Thoracic aorta (tissue), 2 donors: ENCODE measurements at regions not wholly inside any gene's neighbourhood (a gene's known extent, or its start where the extent isn't known, plus 50 kb on each side); places are given as distances from the start of the nearest gene placed in this dataset.

ENCODE experiments used
- ATAC-seq: fragments of 150-250 bp; one replicate; pipeline ENCODE4 v1.8.0; 2017; ENCODE audit warnings: low read depth; ENCODE audit not compliant: insufficient number of reproducible peaks, low FRiP score
- DNase-seq: peaks from one replicate; pipeline ENCODE4 v3.0.0-alpha.2; 2020; ENCODE audit warnings: low spot score
- H3K27ac ChIP-seq, 2 donors: fragments of 200-600 bp; sonication (generic); 1 replicate in 1 of 2; 2 replicates in 1 of 2; pipeline ENCODE4 v1.5.1; 2016; ENCODE audit warnings: mild to moderate bottlenecking in 2 of 2, moderate library complexity in 2 of 2
- H3K27me3 ChIP-seq: fragments of 200-600 bp; sonication (generic); replicated peaks from 2 replicates; pipeline ENCODE4 v1.6.0; 2016; ENCODE audit warnings: mild to moderate bottlenecking; ENCODE audit not compliant: insufficient read depth
- H3K36me3 ChIP-seq: fragments of 200-600 bp; sonication (generic); one replicate; pipeline ENCODE4 v1.5.1; 2016
- H3K4me1 ChIP-seq, 2 donors: fragments of 200-600 bp; sonication (generic); 1 replicate in 1 of 2; 2 replicates in 1 of 2; pipeline versions ENCODE4 v1.5.1 to v1.6.0; 2016; ENCODE audit warnings: low read depth in 2 of 2, mild to moderate bottlenecking in 1 of 2; ENCODE audit not compliant: control insufficient read depth in 1 of 2
- H3K4me3 ChIP-seq: fragments of 200-600 bp; sonication (generic); 2 replicates; pipeline ENCODE4 v1.5.1; 2016; ENCODE audit warnings: mild to moderate bottlenecking
- H3K9me3 ChIP-seq: fragments of 200-600 bp; sonication (generic); 2 replicates; pipeline ENCODE4 v1.5.1; 2016
- CTCF ChIP-seq: fragments of 200-600 bp; sonication (generic); IDR thresholded peaks from one replicate; pipeline ENCODE4 v1.5.1; 2019; ENCODE audit warnings: antibody characterized with exemption

GRCh38 chr2:220676695-220677094 is 895.4 kb downstream of the EPHA4 start:
- H3K9me3 ChIP-seq = no peaks in the 10 kb centered on the region
- DNase-seq (no peak), ATAC-seq (no peak)
- no peaks in the 10 kb centered on the region for H3K27me3 ChIP-seq
- no peak overlapping the region for H3K4me3 ChIP-seq
- no peak overlapping the region for H3K27ac ChIP-seq
- no peaks in the 10 kb centered on the region for H3K36me3 ChIP-seq
- TF ChIP-seq CTCF = no peak
- no peaks in the 10 kb centered on the region for H3K4me1 ChIP-seq

- H3K4me1 ChIP-seq = no peaks in the 10 kb centered on the region
- no peak for DNase-seq
- no peak for TF ChIP-seq CTCF
- H3K27ac ChIP-seq = no peak overlapping the region
- H3K36me3 ChIP-seq = no peaks in the 10 kb centered on the region
- no peak for ATAC-seq
- no peaks in the 10 kb centered on the region for H3K27me3 ChIP-seq
- no peak overlapping the region for H3K4me3 ChIP-seq
- H3K9me3 ChIP-seq = no peaks in the 10 kb centered on the region
These were observed 893.2 kb downstream of the EPHA4 start for GRCh38 chr2:220678943-220679342.

GRCh38 chr2:220682616-220683015 is 889.5 kb downstream of the EPHA4 start:
- ATAC-seq (no peak), DNase-seq (no peak)
- Histone ChIP-seq H3K4me3 (no peak overlapping the region), H3K27me3 (no peaks in the 10 kb centered on the region), H3K9me3 (no peaks in the 10 kb centered on the region), H3K27ac (no peak overlapping the region), H3K4me1 (no peaks in the 10 kb centered on the region), H3K36me3 (no peaks in the 10 kb centered on the region)
- no peak for TF ChIP-seq CTCF

GRCh38 chr2:220684099-220684498 is 888.0 kb downstream of the EPHA4 start:
- ATAC-seq = no peak
- H3K4me1 ChIP-seq = no peaks in the 10 kb centered on the region
- H3K27ac ChIP-seq = no peak overlapping the region
- no peak overlapping the region for H3K4me3 ChIP-seq
- no peaks in the 10 kb centered on the region for H3K27me3 ChIP-seq
- TF ChIP-seq CTCF = no peak
- H3K9me3 ChIP-seq = no peaks in the 10 kb centered on the region
- no peaks in the 10 kb centered on the region for H3K36me3 ChIP-seq
- no peak for DNase-seq

- no peaks in the 10 kb centered on the region for H3K9me3 ChIP-seq
- H3K27me3 ChIP-seq = no peaks in the 10 kb centered on the region
- H3K27ac ChIP-seq = no peak overlapping the region
- H3K4me3 ChIP-seq = no peak overlapping the region
- peak; percentile 86 for TF ChIP-seq CTCF
- H3K36me3 ChIP-seq = no peaks in the 10 kb centered on the region
- peak; percentile 76 for ATAC-seq
- DNase-seq = peak; percentile 28
- no peaks in the 10 kb centered on the region for H3K4me1 ChIP-seq
These were observed 884.8 kb downstream of the EPHA4 start for GRCh38 chr2:220687231-220687843.
